HG03135 (cell line): ENCODE measurements at regions not wholly inside any gene's neighbourhood (a gene's known extent, or its start where the extent isn't known, plus 50 kb on each side); places are given as distances from the start of the nearest gene placed in this dataset.

Experiments
- ATAC-seq: cut with Tn5 transposase; IDR thresholded peaks from one replicate; pipeline ENCODE4 v1.9.1; 2021; ENCODE audit warnings: mild to moderate bottlenecking, moderate library complexity; ENCODE audit not compliant: unreplicated experiment

- no peak for ATAC-seq
These were observed 492.8 kb upstream of the MDFIC2 start for GRCh38 chr3:70805061-70805889.

GRCh38 chr3:70803891-70804290, 491.5 kb upstream of the MDFIC2 start:
- no peak for ATAC-seq

- ATAC-seq: no peak
These were observed 490.9 kb upstream of the MDFIC2 start for GRCh38 chr3:70803319-70803718.

GRCh38 chr3:70800951-70801350, 488.5 kb upstream of the MDFIC2 start:
- ATAC-seq: no peak

GRCh38 chr3:70789878-70790277, 477.4 kb upstream of the MDFIC2 start:
- ATAC-seq: no peak

- no peak for ATAC-seq
These were observed 468.4 kb upstream of the MDFIC2 start for GRCh38 chr3:70780790-70781189.

- no peak for ATAC-seq
These were observed 466.9 kb upstream of the MDFIC2 start for GRCh38 chr3:70779296-70779695.

- ATAC-seq: no peak
These were observed 463.6 kb upstream of the MDFIC2 start for GRCh38 chr3:70776081-70776480.

GRCh38 chr3:70775257-70775656, 462.8 kb upstream of the MDFIC2 start:
- no peak for ATAC-seq

GRCh38 chr3:70774641-70775040, 462.2 kb upstream of the MDFIC2 start:
- no peak for ATAC-seq

GRCh38 chr3:70771426-70772147, 459.1 kb upstream of the MDFIC2 start:
- no peak for ATAC-seq

- no peak for ATAC-seq
These were observed 458.2 kb upstream of the MDFIC2 start for GRCh38 chr3:70770650-70771049.

- no peak for ATAC-seq
These were observed 453.9 kb upstream of the MDFIC2 start for GRCh38 chr3:70766301-70766700.

- ATAC-seq: no peak
These were observed 451.5 kb upstream of the MDFIC2 start for GRCh38 chr3:70763894-70764293.

- no peak for ATAC-seq
These were observed 445.2 kb upstream of the MDFIC2 start for GRCh38 chr3:70757658-70758057.

- no peak for ATAC-seq
These were observed 443.1 kb upstream of the MDFIC2 start for GRCh38 chr3:70755526-70755925.

- no peak for ATAC-seq
These were observed 441.9 kb upstream of the MDFIC2 start for GRCh38 chr3:70754314-70754713.

GRCh38 chr3:70753572-70753971, 441.1 kb upstream of the MDFIC2 start:
- no peak for ATAC-seq

- no peak for ATAC-seq
These were observed 439.6 kb upstream of the MDFIC2 start for GRCh38 chr3:70752051-70752450.

GRCh38 chr3:70749122-70749521, 436.7 kb upstream of the MDFIC2 start:
- no peak for ATAC-seq

- ATAC-seq: no peak
These were observed 436.2 kb upstream of the MDFIC2 start for GRCh38 chr3:70748593-70748992.

GRCh38 chr3:70747847-70748246, 435.4 kb upstream of the MDFIC2 start:
- no peak for ATAC-seq
